Sigmoid colon (tissue), 6 donors: ENCODE measurements at regions not wholly inside any gene's neighbourhood (a gene's known extent, or its start where the extent isn't known, plus 50 kb on each side); places are given as distances from the start of the nearest gene placed in this dataset.
A peak's percentile ranks its signal among the peaks of the same experiment; 100 is the strongest.

Experiments used
- DNase-seq: peaks from one replicate; pipeline ENCODE4 v3.0.0-alpha.2; 2019
- H3K27ac ChIP-seq, 4 donors: fragments of 200-600 bp; sonication (generic); one replicate each; pipeline ENCODE4 v1.5.1; 2016 to 2019; ENCODE audit warnings: mild to moderate bottlenecking in 1 of 4
- H3K27me3 ChIP-seq, 3 donors: fragments of 200-600 bp; sonication (generic); one replicate each; pipeline ENCODE4 v1.5.1; 2019; ENCODE audit warnings: mild to moderate bottlenecking in 1 of 3
- H3K36me3 ChIP-seq, 4 donors: fragments of 200-600 bp; sonication (generic); one replicate each; pipeline ENCODE4 v1.5.1; 2016 to 2019
- H3K4me1 ChIP-seq, 4 donors: fragments of 200-600 bp; sonication (generic); one replicate each; pipeline ENCODE4 v1.5.1; 2017 to 2019
- H3K4me3 ChIP-seq, 4 donors: fragments of 200-600 bp; sonication (generic); one replicate each; pipeline ENCODE4 v1.5.1; 2017 to 2019; ENCODE audit warnings: mild to moderate bottlenecking in 2 of 4, moderate library complexity in 1 of 4
- H3K9me3 ChIP-seq, 4 donors: fragments of 200-600 bp in 3 of 4; sonication (generic) in 3 of 4; one replicate each; pipeline versions ENCODE4 v1.5.1 to v1.6.1; 2013 to 2019
- EP300 ChIP-seq, 4 donors: sonication (generic); formaldehyde crosslinking; IDR thresholded peaks; one replicate each; pipeline ENCODE4 v1.6.1; 2017; ENCODE audit warnings: antibody characterized with exemption in 4 of 4
- POLR2A ChIP-seq, 2 donors: fragments of 450-650 bp; IDR thresholded peaks; one replicate each; pipeline ENCODE4 v1.6.1; 2016; ENCODE audit warnings: antibody characterized with exemption in 2 of 2, mild to moderate bottlenecking in 2 of 2, moderate library complexity in 2 of 2
- POLR2AphosphoS5 ChIP-seq, 4 donors: sonication (generic); formaldehyde crosslinking; IDR thresholded peaks; one replicate each; pipeline ENCODE4 v1.6.1; 2017; ENCODE audit warnings: antibody characterized with exemption in 4 of 4
- WGBS, 2 donors: extraction: QIAGEN DNeasy Blood & Tissue Kit; methylation state at CpG; one replicate each; pipeline ENCODE4 v1.1.7; 2013; 5-methylcytosine and 5-hydroxymethylcytosine counted together
- intact Hi-C: fragments of 100-400 bp; cut with DNase I; formaldehyde crosslinking; loops from one replicate; pipeline ENCODE4 v1.15.1; 2023
- TF ChIP-seq, protein P1 (sequence below), 4 experiments: fragments of 450-650 bp in 3 of 4; fragments of 200-600 bp in 1 of 4; IDR thresholded peaks; one replicate each; pipeline ENCODE4 v1.5.1; 2016 to 2019; ENCODE audit warnings: antibody characterized with exemption in 4 of 4, mild to moderate bottlenecking in 3 of 4, moderate library complexity in 2 of 4
- donor health status: healthy with polysubstance abuse.
- donor health status: healthy.

DNA sequence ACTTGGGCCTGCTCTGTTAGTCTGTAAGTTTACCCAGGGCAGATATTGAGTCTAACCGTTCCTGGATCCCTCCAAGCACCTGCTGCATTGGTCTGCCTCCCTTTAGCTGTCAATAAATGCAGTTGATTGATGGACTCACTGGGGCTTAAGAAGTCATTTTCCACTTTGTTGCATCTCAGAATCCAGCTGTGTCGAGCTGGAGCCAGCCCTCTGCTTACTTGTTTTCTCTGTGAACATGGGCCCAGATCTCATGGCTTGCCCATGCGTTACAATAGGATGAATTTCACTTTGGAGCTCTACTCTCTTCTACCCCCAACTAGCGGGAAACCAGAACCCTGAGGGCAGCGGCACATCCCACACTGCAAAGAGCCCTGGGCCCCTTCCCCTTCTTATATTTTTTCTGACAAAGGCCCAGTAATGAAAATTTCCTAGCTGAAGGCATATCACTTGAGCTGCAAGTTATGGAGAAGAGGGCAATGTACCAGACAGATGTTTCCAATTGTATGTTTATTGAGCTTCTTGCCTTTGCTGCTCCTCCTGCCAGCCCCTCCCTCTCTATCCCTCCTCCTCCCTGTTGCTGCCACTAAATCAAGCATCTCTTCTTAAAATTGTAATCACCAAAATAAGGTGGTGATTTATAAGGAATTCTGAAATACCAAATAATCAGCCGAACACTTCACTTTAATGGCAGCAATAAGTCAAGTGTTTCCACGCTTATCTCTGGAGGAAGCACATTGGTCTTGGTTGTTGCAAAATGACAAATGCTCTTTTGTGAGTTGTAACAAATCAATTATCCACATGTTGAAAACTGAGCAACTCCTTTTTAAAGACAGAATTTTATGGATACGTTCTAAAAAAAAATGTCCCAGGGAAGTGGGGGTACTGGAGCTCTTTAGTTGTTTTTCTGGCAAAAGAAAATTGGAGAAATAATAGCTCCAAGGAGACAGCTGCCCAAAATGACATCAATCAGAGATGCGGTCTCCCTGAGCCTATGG is 212.3 kb upstream of the ZBED5 start:
- no peak overlapping the region for H3K27ac ChIP-seq
- no peak for DNase-seq
- WGBS, 2 donors: 83 to 85% methylated on average over 9 of the region's 9 CpGs
- TF ChIP-seq EP300 (IDR thresholded peaks at IDR 0.05): no peak
- TF ChIP-seq, protein P1, sequence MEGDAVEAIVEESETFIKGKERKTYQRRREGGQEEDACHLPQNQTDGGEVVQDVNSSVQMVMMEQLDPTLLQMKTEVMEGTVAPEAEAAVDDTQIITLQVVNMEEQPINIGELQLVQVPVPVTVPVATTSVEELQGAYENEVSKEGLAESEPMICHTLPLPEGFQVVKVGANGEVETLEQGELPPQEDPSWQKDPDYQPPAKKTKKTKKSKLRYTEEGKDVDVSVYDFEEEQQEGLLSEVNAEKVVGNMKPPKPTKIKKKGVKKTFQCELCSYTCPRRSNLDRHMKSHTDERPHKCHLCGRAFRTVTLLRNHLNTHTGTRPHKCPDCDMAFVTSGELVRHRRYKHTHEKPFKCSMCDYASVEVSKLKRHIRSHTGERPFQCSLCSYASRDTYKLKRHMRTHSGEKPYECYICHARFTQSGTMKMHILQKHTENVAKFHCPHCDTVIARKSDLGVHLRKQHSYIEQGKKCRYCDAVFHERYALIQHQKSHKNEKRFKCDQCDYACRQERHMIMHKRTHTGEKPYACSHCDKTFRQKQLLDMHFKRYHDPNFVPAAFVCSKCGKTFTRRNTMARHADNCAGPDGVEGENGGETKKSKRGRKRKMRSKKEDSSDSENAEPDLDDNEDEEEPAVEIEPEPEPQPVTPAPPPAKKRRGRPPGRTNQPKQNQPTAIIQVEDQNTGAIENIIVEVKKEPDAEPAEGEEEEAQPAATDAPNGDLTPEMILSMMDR (IDR thresholded peaks at IDR 0.05): no peak
- no peak for TF ChIP-seq POLR2AphosphoS5 (IDR thresholded peaks at IDR 0.05)
- TF ChIP-seq POLR2A (IDR thresholded peaks at IDR 0.05): no peak
- H3K4me3 ChIP-seq: no peak overlapping the region
- peaks cover 0 to 21% (median 10%) of the 10 kb centered on the region in 4 donors for H3K4me1 ChIP-seq
- no peaks in the 10 kb centered on the region for H3K27me3 ChIP-seq
- no peaks in the 10 kb centered on the region for H3K9me3 ChIP-seq
- H3K36me3 ChIP-seq: no peaks in the 10 kb centered on the region
- intact Hi-C loops: no loop called here

- DNase-seq: no peak
- H3K4me1 ChIP-seq: peaks cover 0 to 11% (median 3%) of the 10 kb centered on the region in 4 donors
- WGBS, 2 donors: 91 to 94% methylated on average over 4 of the region's 4 CpGs
- no peak overlapping the region for H3K27ac ChIP-seq
- H3K36me3 ChIP-seq: no peaks in the 10 kb centered on the region
- TF ChIP-seq, protein P1 (IDR thresholded peaks at IDR 0.05): no peak
- TF ChIP-seq EP300 (IDR thresholded peaks at IDR 0.05) (no peak), POLR2A (IDR thresholded peaks at IDR 0.05) (no peak), POLR2AphosphoS5 (IDR thresholded peaks at IDR 0.05) (no peak)
- no peak overlapping the region for H3K4me3 ChIP-seq
- no peaks in the 10 kb centered on the region for H3K27me3 ChIP-seq
- H3K9me3 ChIP-seq: no peaks in the 10 kb centered on the region
- intact Hi-C loops: no loop called here
These were observed 210.3 kb upstream of the ZBED5 start for GRCh38 chr11:11068113-11068512.

DNA sequence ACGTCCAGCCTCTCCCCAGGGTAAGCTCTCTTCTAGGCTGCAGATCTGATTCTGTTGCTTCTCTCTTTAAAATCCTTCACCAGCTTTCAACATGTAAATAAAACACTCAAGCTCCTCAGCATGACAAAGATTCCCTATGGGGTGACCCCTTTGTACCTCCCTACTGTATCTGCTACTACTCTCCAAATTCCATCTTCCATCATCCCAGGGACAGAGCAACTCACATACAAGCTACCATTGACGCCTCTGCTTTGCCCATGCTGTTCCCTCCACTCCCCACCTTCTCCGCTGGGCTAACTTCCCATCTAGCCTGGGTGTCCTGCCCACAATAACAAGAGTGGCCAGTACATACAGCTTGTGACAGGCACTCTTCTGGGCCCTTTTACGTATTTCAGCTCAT is 207.5 kb upstream of the ZBED5 start:
- H3K27ac ChIP-seq: no peak overlapping the region
- H3K4me1 ChIP-seq: peaks cover 0 to 25% (median 18%) of the 10 kb centered on the region in 4 donors
- no peaks in the 10 kb centered on the region for H3K27me3 ChIP-seq
- no peak for TF ChIP-seq EP300 (IDR thresholded peaks at IDR 0.05)
- TF ChIP-seq POLR2AphosphoS5 (IDR thresholded peaks at IDR 0.05): no peak
- TF ChIP-seq POLR2A (IDR thresholded peaks at IDR 0.05): no peak
- TF ChIP-seq, protein P1 (IDR thresholded peaks at IDR 0.05): no peak
- peaks cover 0 to 3% (median 0%) of the 10 kb centered on the region in 4 donors for H3K9me3 ChIP-seq
- H3K36me3 ChIP-seq: no peaks in the 10 kb centered on the region
- 80 to 92% methylated on average over 4 of the region's 4 CpGs for WGBS, 2 donors
- DNase-seq: no peak
- intact Hi-C loops: no loop called here
- no peak overlapping the region for H3K4me3 ChIP-seq

- WGBS, 2 donors: 89 to 94% methylated on average over 2 of the region's 2 CpGs
- intact Hi-C loops: loop anchor here (2.0 kb wide), 1 partner anchor 19 kb away; no protein-coding TSS in a partner anchor
- Histone ChIP-seq H3K4me1 (peaks cover 0 to 67% (median 57%) of the 10 kb centered on the region in 4 donors), H3K4me3 (no peak overlapping the region), H3K36me3 (no peaks in the 10 kb centered on the region), H3K27me3 (no peaks in the 10 kb centered on the region), H3K27ac (peak overlapping the region in 3 of 4 donors; percentile 64 to 74 (median 71)), H3K9me3 (peaks cover 0 to 2% (median 0%) of the 10 kb centered on the region in 4 donors)
- DNase-seq: no peak
- no peak for TF ChIP-seq EP300 (IDR thresholded peaks at IDR 0.05)
- peak in 3 of 4 donors; percentile 15 to 48 (median 44) for TF ChIP-seq POLR2AphosphoS5 (IDR thresholded peaks at IDR 0.05)
These were observed 199.6 kb upstream of the ZBED5 start for GRCh38 chr11:11057472-11057854.

DNA sequence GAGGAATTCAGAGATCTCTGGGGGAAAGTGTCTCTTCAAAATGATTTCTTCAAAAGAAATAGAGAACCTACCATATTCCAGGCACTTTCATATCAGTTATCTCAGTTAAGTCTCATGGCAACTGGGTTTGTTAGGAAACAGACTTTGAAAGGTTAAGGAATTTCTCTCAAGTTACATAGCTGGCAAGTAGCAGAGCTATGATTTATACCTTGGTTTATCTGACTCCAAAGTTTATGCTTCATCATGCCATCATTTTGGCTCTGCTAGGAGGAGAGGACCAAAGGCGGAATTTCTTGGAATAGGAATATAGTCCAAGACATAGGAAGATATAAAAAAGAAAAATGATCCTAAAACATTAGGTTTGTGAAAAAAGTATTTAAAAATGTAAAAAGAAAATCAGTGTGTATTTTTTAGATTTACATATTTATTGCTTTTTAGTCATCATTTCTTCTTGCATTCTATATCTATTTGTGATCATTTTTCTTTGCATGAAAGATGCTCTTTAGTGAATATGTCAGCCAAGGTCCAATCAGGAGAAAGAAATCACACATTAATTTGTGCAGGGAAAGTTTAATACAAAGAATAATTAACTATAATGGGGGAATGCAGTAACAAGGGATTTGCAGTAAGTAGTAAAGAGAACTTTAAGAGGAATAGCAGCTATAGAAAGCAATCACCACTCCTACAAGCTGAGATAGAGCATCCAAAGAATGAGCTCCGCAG is 199.1 kb upstream of the ZBED5 start:
- H3K4me3 ChIP-seq: no peak overlapping the region
- H3K36me3 ChIP-seq: no peaks in the 10 kb centered on the region
- peak overlapping the region in 3 of 4 donors; percentile 64 to 74 (median 71) for H3K27ac ChIP-seq
- no peak for DNase-seq
- H3K27me3 ChIP-seq: no peaks in the 10 kb centered on the region
- H3K9me3 ChIP-seq: peaks cover 0 to 2% (median 0%) of the 10 kb centered on the region in 4 donors
- WGBS, 2 donors: 89 to 93% methylated on average over 2 of the region's 2 CpGs
- peak; percentile 31 to 88 (median 76) for TF ChIP-seq POLR2AphosphoS5 (IDR thresholded peaks at IDR 0.05)
- TF ChIP-seq POLR2A (IDR thresholded peaks at IDR 0.05): no peak
- TF ChIP-seq EP300 (IDR thresholded peaks at IDR 0.05): peak in 2 of 4 donors; percentile 56 to 69
- peaks cover 0 to 63% (median 55%) of the 10 kb centered on the region in 4 donors for H3K4me1 ChIP-seq
- intact Hi-C loops: loop anchor here (2.0 kb wide), 1 partner anchor 18 kb away; no protein-coding TSS in a partner anchor
